ENCODE measurements at regions not wholly inside any gene's neighbourhood (a gene's known extent, or its start where the extent isn't known, plus 50 kb on each side); places are given as distances from the start of the nearest gene placed in this dataset.

GRCh38 chr14:22263961-22264360 is 325.1 kb downstream of the DAD1 start:
- peaks cover 4% of the 10 kb centered on the region for H3K27me3 Mint-ChIP-seq (ENCODE audit: unreplicated experiment)
- H3K27ac Mint-ChIP-seq (ENCODE audit: unreplicated experiment), result no peak overlapping the region
- H3K9me3 Mint-ChIP-seq (ENCODE audit: unreplicated experiment), result no peaks in the 10 kb centered on the region
- TF ChIP-seq CTCF (IDR thresholded peaks at IDR 0.05; ENCODE audit: unreplicated experiment), result no peak
- no peaks in the 10 kb centered on the region for H3K36me3 Mint-ChIP-seq (ENCODE audit: low read depth, unreplicated experiment)
- no peak for DNase-seq (ENCODE audit: low spot score)
- no peak overlapping the region for H3K4me3 Mint-ChIP-seq (ENCODE audit: unreplicated experiment)
- peaks cover 13% of the 10 kb centered on the region for H3K4me1 Mint-ChIP-seq (ENCODE audit: unreplicated experiment)

GRCh38 chr14:22262881-22263280 is 326.1 kb downstream of the DAD1 start:
- TF ChIP-seq CTCF (IDR thresholded peaks at IDR 0.05; ENCODE audit: unreplicated experiment), result no peak
- H3K9me3 Mint-ChIP-seq (ENCODE audit: unreplicated experiment), result no peaks in the 10 kb centered on the region
- H3K27me3 Mint-ChIP-seq (ENCODE audit: unreplicated experiment), result peaks cover 4% of the 10 kb centered on the region
- DNase-seq (ENCODE audit: low spot score), result no peak
- H3K36me3 Mint-ChIP-seq (ENCODE audit: low read depth, unreplicated experiment), result no peaks in the 10 kb centered on the region
- H3K27ac Mint-ChIP-seq (ENCODE audit: unreplicated experiment), result no peak overlapping the region
- H3K4me3 Mint-ChIP-seq (ENCODE audit: unreplicated experiment), result no peak overlapping the region
- H3K4me1 Mint-ChIP-seq (ENCODE audit: unreplicated experiment), result peaks cover 13% of the 10 kb centered on the region

GRCh38 chr14:22255017-22255950 is 333.7 kb downstream of the DAD1 start:
- Mint-ChIP-seq H3K9me3 (ENCODE audit: unreplicated experiment) (no peaks in the 10 kb centered on the region), H3K27ac (ENCODE audit: unreplicated experiment) (no peak overlapping the region), H3K36me3 (ENCODE audit: low read depth, unreplicated experiment) (no peaks in the 10 kb centered on the region), H3K4me1 (ENCODE audit: unreplicated experiment) (no peaks in the 10 kb centered on the region), H3K4me3 (ENCODE audit: unreplicated experiment) (no peak overlapping the region), H3K27me3 (ENCODE audit: unreplicated experiment) (peaks cover 3% of the 10 kb centered on the region)
- DNase-seq (ENCODE audit: low spot score), result no peak
- no peak for TF ChIP-seq CTCF (IDR thresholded peaks at IDR 0.05; ENCODE audit: unreplicated experiment)

GRCh38 chr14:22252686-22253085 is 336.3 kb downstream of the DAD1 start:
- H3K36me3 Mint-ChIP-seq (ENCODE audit: low read depth, unreplicated experiment), result no peaks in the 10 kb centered on the region
- H3K4me1 Mint-ChIP-seq (ENCODE audit: unreplicated experiment), result peaks cover 2% of the 10 kb centered on the region
- H3K4me3 Mint-ChIP-seq (ENCODE audit: unreplicated experiment), result no peak overlapping the region
- H3K27me3 Mint-ChIP-seq (ENCODE audit: unreplicated experiment), result peaks cover 3% of the 10 kb centered on the region
- TF ChIP-seq CTCF (IDR thresholded peaks at IDR 0.05; ENCODE audit: unreplicated experiment), result no peak
- no peak for DNase-seq (ENCODE audit: low spot score)
- H3K27ac Mint-ChIP-seq (ENCODE audit: unreplicated experiment), result no peak overlapping the region
- H3K9me3 Mint-ChIP-seq (ENCODE audit: unreplicated experiment), result no peaks in the 10 kb centered on the region

GRCh38 chr14:22251090-22251489 is 337.9 kb downstream of the DAD1 start:
- no peak overlapping the region for H3K27ac Mint-ChIP-seq (ENCODE audit: unreplicated experiment)
- DNase-seq (ENCODE audit: low spot score), result no peak
- H3K4me1 Mint-ChIP-seq (ENCODE audit: unreplicated experiment), result peaks cover 14% of the 10 kb centered on the region
- H3K36me3 Mint-ChIP-seq (ENCODE audit: low read depth, unreplicated experiment), result no peaks in the 10 kb centered on the region
- H3K27me3 Mint-ChIP-seq (ENCODE audit: unreplicated experiment), result peaks cover 3% of the 10 kb centered on the region
- H3K9me3 Mint-ChIP-seq (ENCODE audit: unreplicated experiment), result no peaks in the 10 kb centered on the region
- TF ChIP-seq CTCF (IDR thresholded peaks at IDR 0.05; ENCODE audit: unreplicated experiment), result no peak
- H3K4me3 Mint-ChIP-seq (ENCODE audit: unreplicated experiment), result no peak overlapping the region
